WERI-Rb-1 (cell line): ENCODE measurements at regions not wholly inside any gene's neighbourhood (a gene's known extent, or its start where the extent isn't known, plus 50 kb on each side); places are given as distances from the start of the nearest gene placed in this dataset.
"Not testable (repeated sequence)": the region's sequence is repeated elsewhere in the genome, so short reads cannot be mapped to it uniquely, and the experiment has no call there.

Source experiments
- DNase-seq: peaks from one replicate; pipeline ENCODE4 v3.0.0-alpha.2; 2020
- H3K27ac ChIP-seq: fragments of 250-450 bp; sonication (Bioruptor Pico); 2 replicates; pipeline ENCODE4 v1.5.1; 2020; ENCODE audit warnings: mild to moderate bottlenecking, moderate library complexity
- H3K27me3 ChIP-seq: fragments of 250-450 bp; sonication (Bioruptor Pico); 2 replicates; pipeline ENCODE4 v1.5.1; 2021; ENCODE audit warnings: mild to moderate bottlenecking, low read depth, moderate library complexity; ENCODE audit not compliant: insufficient read depth, severe bottlenecking
- H3K36me3 ChIP-seq: fragments of 250-450 bp; sonication (Bioruptor Pico); 2 replicates; pipeline ENCODE4 v1.5.1; 2020; ENCODE audit warnings: mild to moderate bottlenecking, moderate library complexity
- H3K4me3 ChIP-seq: 2 replicates; pipeline ENCODE4 v1.5.1; 2011; ENCODE audit warnings: low read depth, mild to moderate bottlenecking, control low read depth, low read length
- H3K9me3 ChIP-seq: fragments of 250-450 bp; sonication (Bioruptor Pico); 2 replicates; pipeline ENCODE4 v1.5.1; 2021; ENCODE audit warnings: mild to moderate bottlenecking, moderate library complexity; ENCODE audit not compliant: severe bottlenecking
- TF ChIP-seq, protein P1 (sequence below): IDR thresholded peaks from 2 replicates; pipeline ENCODE4 v1.5.1; 2011; ENCODE audit warnings: low read depth, mild to moderate bottlenecking, control low read depth, inconsistent platforms, low read length

DNA sequence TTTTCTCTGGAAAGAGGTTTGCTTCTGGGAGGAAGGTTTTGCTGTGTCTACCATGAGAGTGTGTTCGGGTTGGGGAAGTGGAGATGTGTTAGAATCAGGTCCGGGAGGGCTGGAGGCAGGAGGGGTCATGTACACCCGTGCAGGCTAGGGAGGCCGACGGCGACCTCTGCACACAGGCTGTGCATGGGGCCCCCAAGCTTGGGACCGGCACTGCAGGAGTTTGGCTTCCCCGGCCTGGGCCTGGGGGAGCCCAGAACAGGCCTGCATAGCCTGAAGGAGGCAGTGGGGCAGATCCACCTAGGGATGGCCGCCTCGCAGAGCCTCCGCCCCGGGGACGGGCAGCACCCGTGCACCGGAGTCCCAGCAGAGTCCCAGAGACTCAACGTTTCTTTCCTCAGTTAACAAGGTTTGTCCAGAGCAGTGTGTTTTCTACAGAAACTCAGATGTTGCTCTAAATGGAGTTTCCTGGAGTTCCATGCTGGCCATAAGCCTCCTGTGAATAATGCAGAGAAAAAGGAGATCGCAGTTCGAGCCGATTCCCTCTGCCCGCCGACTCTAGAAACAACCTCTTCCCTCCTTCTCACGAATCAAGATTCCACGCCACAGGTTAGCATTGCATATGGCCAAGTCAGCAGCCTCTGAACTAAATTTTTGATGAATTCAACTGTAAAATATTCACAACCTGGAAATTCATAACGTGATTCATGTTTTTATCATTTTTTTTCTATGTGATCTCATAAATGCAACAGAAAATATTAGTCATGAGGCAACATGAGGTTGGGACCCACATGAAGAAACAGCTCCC, 427.3 kb downstream of the BRD1 start:
- Histone ChIP-seq H3K27ac (no peak overlapping the region), H3K36me3 (no peaks in the 10 kb centered on the region), H3K9me3 (no peaks in the 10 kb centered on the region), H3K4me3 (no peak overlapping the region), H3K27me3 (no peaks in the 10 kb centered on the region)
- DNase-seq = no peak
- TF ChIP-seq, protein P1, sequence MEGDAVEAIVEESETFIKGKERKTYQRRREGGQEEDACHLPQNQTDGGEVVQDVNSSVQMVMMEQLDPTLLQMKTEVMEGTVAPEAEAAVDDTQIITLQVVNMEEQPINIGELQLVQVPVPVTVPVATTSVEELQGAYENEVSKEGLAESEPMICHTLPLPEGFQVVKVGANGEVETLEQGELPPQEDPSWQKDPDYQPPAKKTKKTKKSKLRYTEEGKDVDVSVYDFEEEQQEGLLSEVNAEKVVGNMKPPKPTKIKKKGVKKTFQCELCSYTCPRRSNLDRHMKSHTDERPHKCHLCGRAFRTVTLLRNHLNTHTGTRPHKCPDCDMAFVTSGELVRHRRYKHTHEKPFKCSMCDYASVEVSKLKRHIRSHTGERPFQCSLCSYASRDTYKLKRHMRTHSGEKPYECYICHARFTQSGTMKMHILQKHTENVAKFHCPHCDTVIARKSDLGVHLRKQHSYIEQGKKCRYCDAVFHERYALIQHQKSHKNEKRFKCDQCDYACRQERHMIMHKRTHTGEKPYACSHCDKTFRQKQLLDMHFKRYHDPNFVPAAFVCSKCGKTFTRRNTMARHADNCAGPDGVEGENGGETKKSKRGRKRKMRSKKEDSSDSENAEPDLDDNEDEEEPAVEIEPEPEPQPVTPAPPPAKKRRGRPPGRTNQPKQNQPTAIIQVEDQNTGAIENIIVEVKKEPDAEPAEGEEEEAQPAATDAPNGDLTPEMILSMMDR = no peak

GRCh38 chr22:49398646-49399045, 429.0 kb downstream of the BRD1 start:
- H3K9me3 ChIP-seq = no peaks in the 10 kb centered on the region
- no peak for DNase-seq
- H3K4me3 ChIP-seq = no peak overlapping the region
- TF ChIP-seq, protein P1 = no peak
- no peaks in the 10 kb centered on the region for H3K36me3 ChIP-seq
- no peaks in the 10 kb centered on the region for H3K27me3 ChIP-seq
- H3K27ac ChIP-seq = no peak overlapping the region

DNA sequence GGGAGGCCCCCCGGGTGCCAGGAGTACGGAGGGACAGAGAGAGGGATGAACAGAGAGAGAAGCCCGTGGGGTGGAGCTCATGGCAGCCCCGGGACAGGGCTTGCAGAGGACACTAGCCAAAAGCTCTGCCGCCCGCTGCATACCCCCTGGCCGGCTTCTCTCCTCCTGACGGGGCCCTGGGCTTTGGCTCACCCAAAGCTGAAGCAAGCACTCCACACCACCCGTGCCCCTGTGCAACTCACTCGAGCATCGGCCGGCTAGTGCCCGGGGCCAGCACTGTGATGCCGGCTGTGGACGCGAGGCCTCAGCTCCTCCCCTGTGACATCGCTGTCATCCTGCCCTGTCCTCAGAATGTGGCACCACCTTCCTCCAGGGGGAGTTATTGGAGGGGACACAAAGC, 429.6 kb downstream of the BRD1 start:
- TF ChIP-seq, protein P1 = no peak
- DNase-seq = no peak
- no peak overlapping the region for H3K4me3 ChIP-seq
- no peaks in the 10 kb centered on the region for H3K36me3 ChIP-seq
- no peaks in the 10 kb centered on the region for H3K9me3 ChIP-seq
- H3K27me3 ChIP-seq = no peaks in the 10 kb centered on the region
- H3K27ac ChIP-seq = no peak overlapping the region

GRCh38 chr22:49396817-49397216, 430.9 kb downstream of the BRD1 start:
- TF ChIP-seq, protein P1 = no peak
- Histone ChIP-seq H3K9me3 (no peaks in the 10 kb centered on the region), H3K27me3 (no peaks in the 10 kb centered on the region), H3K27ac (no peak overlapping the region), H3K36me3 (no peaks in the 10 kb centered on the region), H3K4me3 (no peak overlapping the region)
- DNase-seq = no peak

DNA sequence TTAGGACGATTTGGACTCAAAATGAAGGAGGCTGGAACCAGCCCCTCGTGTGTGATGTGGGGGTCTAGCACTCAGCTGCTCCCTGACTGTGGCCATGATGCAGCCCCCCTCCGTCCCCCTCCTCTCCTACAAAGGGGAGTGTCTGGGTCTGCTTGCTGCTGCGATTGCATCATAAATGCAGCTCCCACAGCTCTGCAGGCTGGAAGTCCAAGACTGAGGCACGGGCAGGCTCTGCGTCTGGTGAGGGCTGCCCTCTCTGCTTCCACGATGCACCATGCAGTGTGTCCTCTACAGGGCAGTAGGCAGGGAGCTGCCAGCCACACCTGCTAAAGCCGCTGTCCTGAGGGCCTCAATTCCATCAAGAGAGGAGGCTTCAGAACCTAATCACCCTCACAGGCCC, 432.1 kb downstream of the BRD1 start:
- Histone ChIP-seq H3K36me3 (no peaks in the 10 kb centered on the region), H3K4me3 (no peak overlapping the region), H3K9me3 (no peaks in the 10 kb centered on the region), H3K27ac (no peak overlapping the region), H3K27me3 (no peaks in the 10 kb centered on the region)
- TF ChIP-seq, protein P1 = no peak
- no peak for DNase-seq

- H3K27ac ChIP-seq, H3K36me3 ChIP-seq, H3K9me3 ChIP-seq, H3K4me3 ChIP-seq, DNase-seq, H3K27me3 ChIP-seq: not testable (repeated sequence)
Measured at GRCh38 chr22:49395062-49395461, 432.6 kb downstream of the BRD1 start.
